Thymus (tissue), 11 donors: ENCODE measurements at regions not wholly inside any gene's neighbourhood (a gene's known extent, or its start where the extent isn't known, plus 50 kb on each side); places are given as distances from the start of the nearest gene placed in this dataset.

Experiments
- DNase-seq, 9 donors: peaks; one replicate each; pipeline ENCODE4 v3.0.0-alpha.2; 2013; ENCODE audit warnings: low spot score in 9 of 9, low read depth in 6 of 9, missing footprints in 1 of 9
- H3K27ac ChIP-seq, 2 donors: one replicate each; pipeline ENCODE4 v1.5.1; 2013; ENCODE audit warnings: control low read depth in 1 of 2, low read depth in 1 of 2, low read length in 1 of 2, mild to moderate bottlenecking in 1 of 2, moderate library complexity in 1 of 2
- H3K27me3 ChIP-seq, 2 donors: one replicate each; pipeline ENCODE4 v1.5.1; 2013; ENCODE audit warnings: low read length in 1 of 2; ENCODE audit not compliant: control insufficient read depth in 2 of 2, insufficient read depth in 1 of 2
- H3K36me3 ChIP-seq, 2 donors: one replicate each; pipeline ENCODE4 v1.5.1; 2013; ENCODE audit warnings: low read length in 1 of 2, mild to moderate bottlenecking in 1 of 2, moderate library complexity in 1 of 2; ENCODE audit not compliant: control insufficient read depth in 2 of 2, insufficient read depth in 2 of 2
- H3K4me1 ChIP-seq, 2 donors: one replicate each; pipeline ENCODE4 v1.5.1; 2013; ENCODE audit warnings: low read length in 2 of 2; ENCODE audit not compliant: control insufficient read depth in 2 of 2, insufficient read depth in 2 of 2
- H3K4me3 ChIP-seq, 2 donors: one replicate each; pipeline ENCODE4 v1.5.1; 2013; ENCODE audit warnings: low read length in 2 of 2, control low read depth in 1 of 2, mild to moderate bottlenecking in 1 of 2
- H3K9me3 ChIP-seq, 2 donors: one replicate each; pipeline ENCODE4 v1.5.1; 2013; ENCODE audit warnings: low read length in 1 of 2, mild to moderate bottlenecking in 1 of 2; ENCODE audit not compliant: control insufficient read depth in 2 of 2, insufficient read depth in 1 of 2
- WGBS: extraction: QIAGEN DNeasy Blood & Tissue Kit; methylation state at CpG from one replicate; pipeline ENCODE4 v1.1.7; 2013; 5-methylcytosine and 5-hydroxymethylcytosine counted together
- donor health status: healthy.

- H3K9me3 ChIP-seq, result peaks cover 5 to 28% of the 10 kb centered on the region in 2 donors
- no peaks in the 10 kb centered on the region for H3K36me3 ChIP-seq
- no peak overlapping the region for H3K27ac ChIP-seq
- H3K4me1 ChIP-seq, result no peaks in the 10 kb centered on the region
- H3K4me3 ChIP-seq, result no peak overlapping the region
- 89% methylated on average over 1 of the region's 1 CpG for WGBS
- DNase-seq, result no peak
- no peaks in the 10 kb centered on the region for H3K27me3 ChIP-seq
These were observed 1316.9 kb downstream of the UQCRFS1 start for GRCh38 chr19:27896091-27896490.

- DNase-seq, result no peak
- peaks cover 5 to 35% of the 10 kb centered on the region in 2 donors for H3K9me3 ChIP-seq
- no peak overlapping the region for H3K4me3 ChIP-seq
- H3K27me3 ChIP-seq, result no peaks in the 10 kb centered on the region
- H3K36me3 ChIP-seq, result no peaks in the 10 kb centered on the region
- no peaks in the 10 kb centered on the region for H3K4me1 ChIP-seq
- no peak overlapping the region for H3K27ac ChIP-seq
- WGBS, result 81% methylated on average over 12 of the region's 12 CpGs
These were observed 1317.8 kb downstream of the UQCRFS1 start for GRCh38 chr19:27894906-27895754.

- no peak for DNase-seq
- no peaks in the 10 kb centered on the region for H3K4me1 ChIP-seq
- WGBS, result 87% methylated on average over 2 of the region's 2 CpGs
- no peak overlapping the region for H3K27ac ChIP-seq
- H3K9me3 ChIP-seq, result peaks cover 5 to 52% of the 10 kb centered on the region in 2 donors
- H3K36me3 ChIP-seq, result no peaks in the 10 kb centered on the region
- H3K4me3 ChIP-seq, result no peak overlapping the region
- H3K27me3 ChIP-seq, result no peaks in the 10 kb centered on the region
These were observed 1320.5 kb downstream of the UQCRFS1 start for GRCh38 chr19:27892500-27892899.

- no peak for DNase-seq
- WGBS, result 66% methylated on average over 4 of the region's 4 CpGs
- H3K27me3 ChIP-seq, result no peaks in the 10 kb centered on the region
- peaks cover 5 to 57% of the 10 kb centered on the region in 2 donors for H3K9me3 ChIP-seq
- H3K4me1 ChIP-seq, result no peaks in the 10 kb centered on the region
- no peak overlapping the region for H3K27ac ChIP-seq
- no peak overlapping the region for H3K4me3 ChIP-seq
- H3K36me3 ChIP-seq, result no peaks in the 10 kb centered on the region
These were observed 1321.5 kb downstream of the UQCRFS1 start for GRCh38 chr19:27891411-27891810.

GRCh38 chr19:27890696-27891095, 1322.3 kb downstream of the UQCRFS1 start:
- DNase-seq, result no peak
- no peak overlapping the region for H3K27ac ChIP-seq
- no peaks in the 10 kb centered on the region for H3K36me3 ChIP-seq
- H3K4me3 ChIP-seq, result no peak overlapping the region
- WGBS, result 67% methylated on average over 5 of the region's 5 CpGs
- H3K4me1 ChIP-seq, result no peaks in the 10 kb centered on the region
- H3K27me3 ChIP-seq, result no peaks in the 10 kb centered on the region
- H3K9me3 ChIP-seq, result peaks cover 5 to 53% of the 10 kb centered on the region in 2 donors

- Histone ChIP-seq H3K27ac (no peak overlapping the region), H3K9me3 (peaks cover 5 to 48% of the 10 kb centered on the region in 2 donors), H3K4me3 (no peak overlapping the region), H3K27me3 (no peaks in the 10 kb centered on the region), H3K4me1 (no peaks in the 10 kb centered on the region), H3K36me3 (no peaks in the 10 kb centered on the region)
- WGBS, result 84% methylated on average over 3 of the region's 3 CpGs
- no peak for DNase-seq
These were observed 1322.7 kb downstream of the UQCRFS1 start for GRCh38 chr19:27890206-27890605.

- no peaks in the 10 kb centered on the region for H3K4me1 ChIP-seq
- no peaks in the 10 kb centered on the region for H3K36me3 ChIP-seq
- peaks cover 4 to 46% of the 10 kb centered on the region in 2 donors for H3K9me3 ChIP-seq
- no peak overlapping the region for H3K4me3 ChIP-seq
- WGBS, result 98% methylated on average over 3 of the region's 3 CpGs
- no peak for DNase-seq
- H3K27me3 ChIP-seq, result no peaks in the 10 kb centered on the region
- no peak overlapping the region for H3K27ac ChIP-seq
These were observed 1323.8 kb downstream of the UQCRFS1 start for GRCh38 chr19:27889156-27889555.

- H3K4me3 ChIP-seq, result no peak overlapping the region
- H3K9me3 ChIP-seq, result peaks cover 4 to 43% of the 10 kb centered on the region in 2 donors
- no peak overlapping the region for H3K27ac ChIP-seq
- H3K36me3 ChIP-seq, result no peaks in the 10 kb centered on the region
- DNase-seq, result no peak
- no peaks in the 10 kb centered on the region for H3K4me1 ChIP-seq
- WGBS, result 67% methylated on average over 2 of the region's 2 CpGs
- H3K27me3 ChIP-seq, result no peaks in the 10 kb centered on the region
These were observed 1325.0 kb downstream of the UQCRFS1 start for GRCh38 chr19:27887946-27888345.

GRCh38 chr19:27885359-27885758, 1327.6 kb downstream of the UQCRFS1 start:
- Histone ChIP-seq H3K27me3 (no peaks in the 10 kb centered on the region), H3K9me3 (peaks cover 4 to 28% of the 10 kb centered on the region in 2 donors), H3K36me3 (no peaks in the 10 kb centered on the region), H3K27ac (no peak overlapping the region), H3K4me1 (no peaks in the 10 kb centered on the region), H3K4me3 (no peak overlapping the region)
- no peak for DNase-seq
- WGBS, result 89% methylated on average over 7 of the region's 7 CpGs
